A549 (cell line): ENCODE measurements at regions not wholly inside any gene's neighbourhood (a gene's known extent, or its start where the extent isn't known, plus 50 kb on each side); places are given as distances from the start of the nearest gene placed in this dataset.

Experiments
- ATAC-seq, 2 experiments: fragments of 200-7000 bp in 1 of 2; fragments of >200 bp in 1 of 2; cut with Nextera tagmentation in 1 of 2; cut with Tn5 transposase in 1 of 2; 3 replicates each; pipeline versions ENCODE4 v1.8.0 to v1.9.1; 2018 to 2020; ENCODE audit warnings: mild to moderate bottlenecking in 1 of 2, moderate library complexity in 1 of 2
- CTCF ChIA-PET: fragments of 300-600 bp; sonication (Branson Sonifier 250); formaldehyde crosslinking; extraction: SDS; loops from one replicate; lab custom pipeline; 2021; ENCODE audit warnings: antibody characterized with exemption, inconsistent platforms; lab: Yijun Ruan, JAX
- POLR2A ChIA-PET: fragments of 350-600 bp; formaldehyde crosslinking; extraction: SDS; loops from one replicate; lab custom pipeline; 2021; ENCODE audit warnings: antibody characterized with exemption, inconsistent platforms; lab: Yijun Ruan, JAX
- DNase-seq, 2 experiments: peaks; one replicate each; pipeline versions ENCODE4 v3.0.0 to v3.0.0-alpha.2; 2011 to 2016; ENCODE audit warnings: low read depth in 1 of 2, low spot score in 1 of 2
- FAIRE-seq: peaks from 2 replicates; lab custom pipeline; 2011; peaks lifted over from hg19 to GRCh38; lab: Jason Lieb, UNC
- H3K27ac ChIP-seq, 2 experiments: fragments of >200 bp; sonication (Bioruptor Twin); formaldehyde crosslinking; 3 replicates each; pipeline ENCODE4 v1.5.1; 2016 to 2017
- H3K4me1 ChIP-seq: fragments of >200 bp; sonication (Bioruptor Twin); formaldehyde crosslinking; 3 replicates; pipeline ENCODE4 v1.6.1; 2016
- H3K4me2 ChIP-seq: fragments of >200 bp; sonication (Bioruptor Twin); formaldehyde crosslinking; 3 replicates; pipeline ENCODE4 v1.6.1; 2016
- H3K4me3 ChIP-seq: fragments of >200 bp; sonication (Bioruptor Twin); formaldehyde crosslinking; 3 replicates; pipeline ENCODE4 v1.5.1; 2016
- H3K9me3 ChIP-seq: fragments of >200 bp; sonication (Bioruptor Twin); formaldehyde crosslinking; 3 replicates; pipeline ENCODE4 v1.6.1; 2016
- BCL3 ChIP-seq: fragments of >200 bp; sonication (Bioruptor Twin); formaldehyde crosslinking; IDR thresholded peaks from 3 replicates; pipeline ENCODE4 v1.6.1; 2016
- CHD2 ChIP-seq: fragments of 150-350 bp; IDR thresholded peaks from 2 replicates; pipeline ENCODE4 v1.6.1; 2014; ENCODE audit warnings: low read length; ENCODE audit not compliant: partially characterized antibody
- EHMT2 ChIP-seq: fragments of 200-600 bp; sonication (generic); IDR thresholded peaks from 2 replicates; pipeline ENCODE4 v1.6.1; 2016; ENCODE audit warnings: antibody characterized with exemption, low read depth, mild to moderate bottlenecking, moderate library complexity
- ELK1 ChIP-seq: fragments of 150-350 bp; IDR thresholded peaks from 2 replicates; pipeline ENCODE4 v1.6.1; 2014; ENCODE audit warnings: low read depth, mild to moderate bottlenecking, low read length
- EP300 ChIP-seq, 2 experiments: fragments of >200 bp; sonication (Bioruptor Twin); formaldehyde crosslinking; IDR thresholded peaks; 2 replicates in 1 of 2; 3 replicates in 1 of 2; pipeline ENCODE4 v1.6.1; 2016 to 2017
- FOSL2 ChIP-seq, 2 experiments: fragments of 450-650 bp in 1 of 2; fragments of >200 bp in 1 of 2; sonication (Bioruptor Twin) in 1 of 2; formaldehyde crosslinking; IDR thresholded peaks; 2 replicates each; pipeline versions ENCODE4 v1.5.0 to v1.6.1; 2016 to 2020; ENCODE audit warnings: mild to moderate bottlenecking in 1 of 2, moderate library complexity in 1 of 2
- FOXS1 ChIP-seq: fragments of 250-450 bp; sonication (Bioruptor Pico); IDR thresholded peaks from 2 replicates; pipeline ENCODE4 v1.5.0; 2020; ENCODE audit warnings: mild to moderate bottlenecking, moderate library complexity
- GATA3 ChIP-seq: IDR thresholded peaks from 2 replicates; pipeline ENCODE4 v1.6.1; 2012; ENCODE audit warnings: borderline replicate concordance
- HDAC2 ChIP-seq: fragments of 200-600 bp; sonication (generic); IDR thresholded peaks from 2 replicates; pipeline ENCODE4 v1.6.1; 2016
- HOXA7 ChIP-seq: fragments of 250-450 bp; sonication (Bioruptor Pico); IDR thresholded peaks from 2 replicates; pipeline ENCODE4 v1.5.0; 2020; ENCODE audit warnings: mild to moderate bottlenecking, moderate library complexity
- HOXB5 ChIP-seq: fragments of 250-450 bp; sonication (Bioruptor Pico); IDR thresholded peaks from 2 replicates; pipeline ENCODE4 v1.5.0; 2020; ENCODE audit warnings: mild to moderate bottlenecking, moderate library complexity
- JUNB ChIP-seq: fragments of >200 bp; sonication (Bioruptor Twin); formaldehyde crosslinking; IDR thresholded peaks from 2 replicates; pipeline ENCODE4 v1.6.1; 2016
- MAFK ChIP-seq: fragments of 450-650 bp; IDR thresholded peaks from 2 replicates; pipeline ENCODE4 v1.6.1; 2014; ENCODE audit not compliant: partially characterized antibody
- MYC ChIP-seq: IDR thresholded peaks from 2 replicates; pipeline ENCODE4 v1.6.1; 2012; ENCODE audit warnings: mild to moderate bottlenecking, inconsistent platforms, low read length, improper control_type of control experiment, borderline replicate concordance
- NFE2L2 ChIP-seq: fragments of 150-350 bp; conservative IDR thresholded peaks from 2 replicates; pipeline ENCODE4 v1.6.1; 2014; ENCODE audit warnings: low read length
- NPAS2 ChIP-seq: fragments of 250-450 bp; sonication (Bioruptor Pico); IDR thresholded peaks from 2 replicates; pipeline ENCODE4 v1.8.0; 2022; ENCODE audit warnings: mild to moderate bottlenecking, moderate library complexity, borderline replicate concordance
- PHF8 ChIP-seq: fragments of 200-600 bp; sonication (generic); IDR thresholded peaks from 2 replicates; pipeline ENCODE4 v1.6.1; 2016; ENCODE audit warnings: low read depth, mild to moderate bottlenecking, antibody characterized with exemption, moderate library complexity, borderline replicate concordance
- POLR2AphosphoS2 ChIP-seq: conservative IDR thresholded peaks from 2 replicates; pipeline ENCODE4 v1.6.1; 2012; ENCODE audit warnings: low read length, improper control_type of control experiment, inconsistent platforms
- RFX5 ChIP-seq: fragments of 450-650 bp; IDR thresholded peaks from 2 replicates; pipeline ENCODE4 v1.7.1; 2014; ENCODE audit warnings: antibody characterized with exemption, mild to moderate bottlenecking, moderate library complexity
- SREBF2 ChIP-seq: fragments of 450-650 bp; IDR thresholded peaks from 2 replicates; pipeline ENCODE4 v1.6.1; 2014; ENCODE audit warnings: mild to moderate bottlenecking, moderate library complexity
- TFCP2L1 ChIP-seq: fragments of 250-450 bp; sonication (Bioruptor Pico); IDR thresholded peaks from 2 replicates; pipeline ENCODE4 v1.5.0; 2021; ENCODE audit warnings: mild to moderate bottlenecking
- TP53 ChIP-seq: fragments of 250-450 bp; sonication (Bioruptor Pico); IDR thresholded peaks from 2 replicates; pipeline ENCODE4 v1.5.0; 2021; ENCODE audit warnings: mild to moderate bottlenecking, moderate library complexity
- ZNF302 ChIP-seq: fragments of 250-450 bp; sonication (Bioruptor Pico); IDR thresholded peaks from 2 replicates; pipeline ENCODE4 v1.9.0; 2021; ENCODE audit warnings: inconsistent platforms, mild to moderate bottlenecking, moderate library complexity
- ZSCAN20 ChIP-seq: fragments of 250-450 bp; sonication (Bioruptor Pico); IDR thresholded peaks from 2 replicates; pipeline ENCODE4 v1.8.0; 2022; ENCODE audit warnings: mild to moderate bottlenecking, moderate library complexity
- WGBS: methylation state at CpG from one replicate; pipeline ENCODE4 v1.1.6; 2017; ENCODE audit errors: missing lambda C conversion rate; 5-methylcytosine and 5-hydroxymethylcytosine counted together
- TF ChIP-seq, protein P1 (sequence below): IDR thresholded peaks from 2 replicates; pipeline ENCODE4 v1.6.1; 2012
- TF ChIP-seq, protein P2 (sequence below): fragments of 250-450 bp; sonication (Bioruptor Pico); IDR thresholded peaks from 2 replicates; pipeline ENCODE4 v1.5.0; 2020; ENCODE audit warnings: low read depth, mild to moderate bottlenecking, moderate library complexity
- TF ChIP-seq, protein P3 (sequence below): fragments of 200-600 bp; sonication (generic); IDR thresholded peaks from 2 replicates; pipeline ENCODE4 v1.6.1; 2016; ENCODE audit warnings: antibody characterized with exemption, mild to moderate bottlenecking, moderate library complexity

- H3K9me3 ChIP-seq = no peaks in the 10 kb centered on the region
- CTCF ChIA-PET = no interaction called here
- H3K4me1 ChIP-seq = no peaks in the 10 kb centered on the region
- no peak for TF ChIP-seq RFX5
- TF ChIP-seq ZSCAN20 (CRISPR knock-in tag) = no peak
- TF ChIP-seq NFE2L2 = no peak
- TF ChIP-seq HOXA7 (CRISPR knock-in tag) = no peak
- no peak for TF ChIP-seq MYC
- no peak for TF ChIP-seq SREBF2
- no peak for TF ChIP-seq NPAS2 (CRISPR knock-in tag)
- TF ChIP-seq PHF8 = no peak
- no peak for TF ChIP-seq FOXS1 (CRISPR knock-in tag)
- TF ChIP-seq FOSL2 (IDR thresholded peaks at IDR 0.05) = no peak
- TF ChIP-seq FOSL2 (CRISPR knock-in tag; IDR thresholded peaks at IDR 0.05) = no peak
- TF ChIP-seq HDAC2 = no peak
- TF ChIP-seq POLR2AphosphoS2 = no peak
- ATAC-seq (no peak), DNase-seq (no peak), FAIRE-seq (no peak)
- H3K27ac ChIP-seq = no peak overlapping the region
- POLR2A ChIA-PET = no interaction called here
- WGBS = 79% methylated on average over 4 of the region's 4 CpGs
- H3K4me3 ChIP-seq = no peak overlapping the region
- H3K4me2 ChIP-seq = no peak overlapping the region
These were observed 113.1 kb downstream of the PDCL3 start for GRCh38 chr2:100675855-100676254.

- Histone ChIP-seq H3K27ac (no peak overlapping the region), H3K4me3 (no peak overlapping the region), H3K4me2 (no peak overlapping the region), H3K9me3 (no peaks in the 10 kb centered on the region), H3K4me1 (no peaks in the 10 kb centered on the region)
- ATAC-seq = no peak
- WGBS = 54% methylated on average over 4 of the region's 4 CpGs
- TF ChIP-seq NFE2L2 (no peak), TFCP2L1 (CRISPR knock-in tag) (no peak), BCL3 (no peak), ZNF302 (CRISPR knock-in tag) (no peak), PHF8 (no peak), GATA3 (no peak), EP300 (IDR thresholded peaks at IDR 0.05) (no peak), RFX5 (no peak), HDAC2 (no peak), ELK1 (no peak), JUNB (no peak), MAFK (no peak), CHD2 (no peak), EHMT2 (no peak), NPAS2 (CRISPR knock-in tag) (no peak), HOXB5 (CRISPR knock-in tag) (no peak), TP53 (no peak)
- TF ChIP-seq, protein P1, sequence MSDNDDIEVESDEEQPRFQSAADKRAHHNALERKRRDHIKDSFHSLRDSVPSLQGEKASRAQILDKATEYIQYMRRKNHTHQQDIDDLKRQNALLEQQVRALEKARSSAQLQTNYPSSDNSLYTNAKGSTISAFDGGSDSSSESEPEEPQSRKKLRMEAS = no peak
- TF ChIP-seq, protein P2, sequence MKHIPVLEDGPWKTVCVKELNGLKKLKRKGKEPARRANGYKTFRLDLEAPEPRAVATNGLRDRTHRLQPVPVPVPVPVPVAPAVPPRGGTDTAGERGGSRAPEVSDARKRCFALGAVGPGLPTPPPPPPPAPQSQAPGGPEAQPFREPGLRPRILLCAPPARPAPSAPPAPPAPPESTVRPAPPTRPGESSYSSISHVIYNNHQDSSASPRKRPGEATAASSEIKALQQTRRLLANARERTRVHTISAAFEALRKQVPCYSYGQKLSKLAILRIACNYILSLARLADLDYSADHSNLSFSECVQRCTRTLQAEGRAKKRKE (CRISPR knock-in tag) = no peak
- TF ChIP-seq, protein P3, sequence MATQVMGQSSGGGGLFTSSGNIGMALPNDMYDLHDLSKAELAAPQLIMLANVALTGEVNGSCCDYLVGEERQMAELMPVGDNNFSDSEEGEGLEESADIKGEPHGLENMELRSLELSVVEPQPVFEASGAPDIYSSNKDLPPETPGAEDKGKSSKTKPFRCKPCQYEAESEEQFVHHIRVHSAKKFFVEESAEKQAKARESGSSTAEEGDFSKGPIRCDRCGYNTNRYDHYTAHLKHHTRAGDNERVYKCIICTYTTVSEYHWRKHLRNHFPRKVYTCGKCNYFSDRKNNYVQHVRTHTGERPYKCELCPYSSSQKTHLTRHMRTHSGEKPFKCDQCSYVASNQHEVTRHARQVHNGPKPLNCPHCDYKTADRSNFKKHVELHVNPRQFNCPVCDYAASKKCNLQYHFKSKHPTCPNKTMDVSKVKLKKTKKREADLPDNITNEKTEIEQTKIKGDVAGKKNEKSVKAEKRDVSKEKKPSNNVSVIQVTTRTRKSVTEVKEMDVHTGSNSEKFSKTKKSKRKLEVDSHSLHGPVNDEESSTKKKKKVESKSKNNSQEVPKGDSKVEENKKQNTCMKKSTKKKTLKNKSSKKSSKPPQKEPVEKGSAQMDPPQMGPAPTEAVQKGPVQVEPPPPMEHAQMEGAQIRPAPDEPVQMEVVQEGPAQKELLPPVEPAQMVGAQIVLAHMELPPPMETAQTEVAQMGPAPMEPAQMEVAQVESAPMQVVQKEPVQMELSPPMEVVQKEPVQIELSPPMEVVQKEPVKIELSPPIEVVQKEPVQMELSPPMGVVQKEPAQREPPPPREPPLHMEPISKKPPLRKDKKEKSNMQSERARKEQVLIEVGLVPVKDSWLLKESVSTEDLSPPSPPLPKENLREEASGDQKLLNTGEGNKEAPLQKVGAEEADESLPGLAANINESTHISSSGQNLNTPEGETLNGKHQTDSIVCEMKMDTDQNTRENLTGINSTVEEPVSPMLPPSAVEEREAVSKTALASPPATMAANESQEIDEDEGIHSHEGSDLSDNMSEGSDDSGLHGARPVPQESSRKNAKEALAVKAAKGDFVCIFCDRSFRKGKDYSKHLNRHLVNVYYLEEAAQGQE = no peak
- FAIRE-seq = no peak
- CTCF ChIA-PET = no interaction called here
- DNase-seq = no peak
- POLR2A ChIA-PET = no interaction called here
These were observed 113.6 kb downstream of the PDCL3 start for GRCh38 chr2:100676346-100676745.
